NCI-H524 treated with DMSO at 0.1 percent for 48 hours (cell line): ENCODE measurements at regions not wholly inside any gene's neighbourhood (a gene's known extent, or its start where the extent isn't known, plus 50 kb on each side); places are given as distances from the start of the nearest gene placed in this dataset.
"Not testable (repeated sequence)": the region's sequence is repeated elsewhere in the genome, so short reads cannot be mapped to it uniquely, and the experiment has no call there.

ENCODE experiments used
- DNase-seq: peaks from one replicate; lab custom pipeline; 2025; lab: John Stamatoyannopoulos, UW

DNA sequence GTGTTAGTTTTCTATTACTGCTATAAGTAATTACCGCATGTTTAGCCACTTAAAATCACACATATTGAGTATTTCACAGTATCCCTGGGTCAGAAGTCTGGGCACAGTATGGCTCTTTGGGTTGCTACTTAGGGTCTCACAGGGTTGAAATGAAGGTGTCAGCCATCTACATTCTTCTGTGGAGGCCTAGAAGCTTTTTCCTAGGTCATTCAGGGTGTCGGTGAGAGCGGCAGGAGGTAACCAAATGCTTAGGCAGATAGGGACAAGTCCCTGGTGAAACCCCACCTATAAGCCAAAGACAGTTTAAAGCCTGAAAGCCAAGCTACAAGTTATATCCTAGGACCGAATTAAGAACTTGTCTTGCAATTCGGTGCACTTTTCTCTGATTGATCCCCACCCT, 856.7 kb downstream of the PCDH17 start:
- DNase-seq, result no peak

DNA sequence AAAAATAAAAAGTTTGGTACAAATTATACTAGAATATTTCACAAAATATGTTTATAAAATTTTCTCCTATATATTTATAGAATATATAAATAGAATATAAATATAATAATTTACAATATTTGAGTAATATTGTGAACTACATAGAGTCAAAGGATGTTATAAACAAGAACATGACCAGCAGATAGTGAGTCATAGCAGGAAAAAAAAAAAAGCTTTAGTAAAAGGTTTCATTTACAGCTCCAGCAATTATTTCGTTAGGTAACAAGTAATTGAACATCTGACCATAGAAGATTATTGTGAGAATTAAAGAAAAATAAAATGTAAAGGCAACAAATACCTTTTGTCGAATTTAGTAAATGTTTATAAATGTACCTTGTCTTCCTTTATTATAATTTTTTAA, 864.1 kb downstream of the PCDH17 start:
- no peak for DNase-seq

DNA sequence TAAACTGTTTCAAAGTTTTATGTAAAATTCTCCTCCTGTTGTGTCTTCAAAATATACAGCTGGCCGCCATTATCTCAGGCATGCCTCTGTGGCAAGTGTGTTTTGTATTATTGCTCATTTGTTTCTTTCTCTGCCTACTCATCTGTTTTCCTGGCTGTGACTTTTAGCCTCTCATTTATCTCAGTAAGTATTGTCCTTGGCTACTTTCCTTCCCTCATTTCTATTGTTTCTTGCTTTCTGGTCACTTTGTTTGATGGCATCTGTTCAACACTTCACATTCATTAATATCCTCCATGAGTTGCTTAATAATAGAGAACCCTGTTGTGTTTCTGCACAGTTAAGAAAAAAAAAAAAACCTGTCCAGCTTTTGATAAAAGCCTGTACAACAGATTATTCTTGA, 869.4 kb downstream of the PCDH17 start:
- DNase-seq, result no peak

DNA sequence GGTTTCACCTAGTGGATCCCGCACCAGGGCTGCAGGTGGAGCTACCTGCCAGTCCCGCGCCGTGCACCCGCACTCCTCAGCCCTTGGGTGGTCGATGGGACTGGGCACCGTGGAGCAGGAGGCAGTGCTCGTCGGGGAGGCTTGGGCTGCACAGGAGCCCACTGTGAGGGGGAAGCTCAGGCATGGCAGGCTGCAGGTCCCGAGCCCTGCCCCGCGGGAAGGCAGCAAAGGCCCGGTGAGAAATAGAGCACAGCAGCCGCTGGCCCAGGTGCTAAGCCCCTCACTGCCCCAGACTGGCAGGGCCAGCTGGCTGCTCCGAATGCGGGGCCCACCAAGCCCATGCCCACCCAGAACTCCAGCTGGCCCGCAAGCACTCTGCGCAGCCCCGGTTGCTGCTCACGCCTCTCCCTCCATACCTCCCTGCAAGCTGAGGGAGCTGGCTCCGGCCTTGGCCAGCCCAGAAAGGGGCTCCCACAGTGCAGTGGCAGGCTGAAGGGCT, 872.7 kb downstream of the PCDH17 start:
- DNase-seq, result not testable (repeated sequence)

DNA sequence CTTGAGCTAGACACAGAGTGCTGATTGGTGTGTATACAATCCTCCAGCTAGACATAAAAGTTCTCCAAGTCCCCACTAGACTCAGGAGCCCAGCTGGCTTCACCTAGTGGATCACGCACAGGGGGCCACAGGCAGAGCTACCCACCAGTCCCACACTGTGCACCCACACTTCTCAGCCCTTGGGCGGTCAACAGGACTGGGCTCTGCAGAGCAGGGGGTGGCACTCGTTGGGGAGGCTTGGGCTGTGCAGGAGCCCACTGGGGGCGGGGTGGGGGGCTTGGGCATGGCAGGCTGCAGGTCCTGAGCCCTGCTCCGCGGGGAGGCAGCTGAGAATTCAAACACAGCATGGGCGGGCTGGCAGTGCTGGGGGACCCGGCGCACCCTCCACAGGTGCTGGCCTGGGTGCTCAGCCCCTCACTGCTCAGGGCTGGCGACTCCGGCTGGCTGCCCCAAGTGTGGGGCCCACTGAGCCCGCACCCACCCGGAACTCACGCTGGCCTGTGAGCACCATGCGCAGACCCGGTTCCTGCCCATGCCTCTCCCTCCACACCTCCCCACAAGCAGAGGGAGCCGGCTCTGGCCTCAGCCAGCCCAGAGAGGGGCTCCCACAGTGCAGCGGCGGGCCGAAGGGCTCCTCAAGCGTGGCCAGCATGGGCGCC, 873.8 kb downstream of the PCDH17 start:
- DNase-seq, result not testable (repeated sequence)

DNA sequence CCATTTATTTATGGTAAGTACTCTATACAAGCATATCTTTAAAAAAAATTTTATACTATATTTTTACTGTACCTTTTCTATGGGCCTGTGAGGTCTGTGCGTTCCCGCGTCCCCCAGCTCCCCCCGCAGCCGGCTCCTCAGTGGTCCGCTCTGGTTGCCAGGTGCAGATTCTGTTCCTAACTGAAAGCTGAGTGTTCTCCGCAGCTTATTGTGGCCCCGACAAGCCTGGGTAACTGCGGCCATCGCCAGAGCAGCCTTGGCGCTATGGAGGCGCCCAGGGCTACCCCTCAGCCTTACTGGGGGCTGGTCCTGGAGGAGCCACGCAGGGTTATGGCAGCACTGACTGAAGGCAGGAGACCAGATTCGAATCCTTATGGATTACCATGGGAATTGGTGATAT, 896.8 kb downstream of the PCDH17 start:
- DNase-seq, result no peak

DNA sequence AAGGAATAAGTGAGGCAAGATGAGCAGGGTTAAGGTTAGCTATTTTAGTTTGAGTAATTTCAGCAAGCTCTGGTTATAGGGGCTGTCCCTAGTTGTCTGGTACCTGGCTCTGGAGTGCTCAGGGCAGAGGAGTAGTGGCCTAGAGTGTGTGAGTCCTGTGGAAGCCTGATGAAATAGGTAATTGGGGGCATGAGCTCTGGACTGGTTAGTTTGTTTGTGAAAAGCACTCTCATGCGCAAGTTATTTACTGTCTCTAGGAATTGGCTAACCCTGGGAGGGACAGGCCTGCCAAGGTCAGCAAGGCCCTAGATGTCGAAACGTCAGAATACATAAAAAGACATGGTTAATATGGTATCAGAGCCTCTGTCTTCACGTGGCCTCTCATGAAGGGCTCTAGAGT, 900.1 kb downstream of the PCDH17 start:
- no peak for DNase-seq

DNA sequence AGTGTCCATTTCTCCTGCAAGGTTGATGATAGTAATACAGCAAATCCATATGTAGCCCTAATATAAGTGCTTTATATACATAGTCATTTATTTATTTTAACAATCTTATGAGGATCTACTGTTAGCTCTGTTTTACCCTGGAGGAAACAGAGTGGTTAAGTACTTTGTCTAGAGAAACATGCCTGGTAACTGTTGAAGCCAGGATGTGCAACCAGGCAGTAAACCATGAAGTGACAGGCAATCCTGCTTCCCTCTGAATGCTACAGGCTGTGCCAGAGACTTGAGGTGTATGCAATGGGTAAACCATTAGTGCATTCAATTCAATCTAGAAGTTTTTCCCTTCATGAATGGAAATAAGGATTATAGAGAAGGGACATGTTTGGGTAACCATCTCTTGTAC, 911.0 kb downstream of the PCDH17 start:
- no peak for DNase-seq

DNA sequence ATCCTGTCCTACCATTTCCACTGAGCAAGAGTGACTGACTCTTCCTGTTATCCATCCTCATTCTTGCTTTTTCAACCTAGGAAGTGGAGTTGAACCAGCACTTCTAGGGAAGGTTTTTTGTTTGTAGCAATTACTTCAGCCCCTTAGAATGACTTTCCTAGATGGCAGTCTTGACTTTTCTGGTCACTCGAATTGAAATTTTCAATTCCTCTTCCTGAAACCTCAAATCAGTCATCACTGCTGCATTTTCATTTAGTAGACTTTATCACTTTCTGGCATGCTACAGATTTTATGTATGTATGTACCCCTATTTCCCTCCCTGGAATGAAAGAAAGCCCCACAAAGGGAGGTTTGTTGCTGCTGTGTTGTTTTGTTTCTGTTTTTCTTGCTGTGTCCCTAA, 915.9 kb downstream of the PCDH17 start:
- no peak for DNase-seq

DNA sequence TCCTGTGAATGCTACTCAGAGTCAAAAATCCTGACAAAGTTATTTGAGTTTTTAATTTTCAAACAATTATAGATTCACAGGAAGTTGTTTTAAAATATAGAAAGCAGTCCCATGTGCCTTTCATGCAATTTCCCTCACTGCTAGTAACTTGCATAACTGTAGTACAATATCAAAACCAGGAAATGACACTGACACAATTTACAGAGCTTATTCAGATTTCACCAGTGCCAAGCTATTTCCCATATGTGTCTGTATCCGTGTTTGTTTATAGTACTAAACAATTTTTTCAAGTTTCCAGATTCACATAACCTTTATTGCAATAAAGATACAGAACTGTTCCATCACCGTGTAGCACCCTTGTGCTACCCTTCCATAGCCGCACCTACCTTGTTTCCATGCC, 934.6 kb downstream of the PCDH17 start:
- no peak for DNase-seq

DNA sequence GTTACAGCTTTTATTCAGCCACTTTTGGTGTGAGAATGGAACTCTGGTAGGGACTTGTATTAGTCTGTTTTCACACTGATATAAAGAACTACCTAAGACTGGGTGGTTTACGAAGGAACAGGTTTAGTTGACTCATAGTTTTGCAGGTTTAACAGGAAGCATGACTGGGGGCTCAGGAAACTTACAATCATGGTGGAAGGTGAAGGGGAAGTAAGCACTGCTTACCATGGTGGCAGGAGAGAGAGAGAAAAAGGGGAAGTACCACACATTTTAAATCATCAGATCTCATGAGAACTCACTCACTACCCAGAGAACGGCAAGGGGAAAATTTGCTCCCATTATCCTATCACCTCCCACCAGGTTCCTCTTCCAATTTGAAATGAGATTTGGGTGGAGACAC, 942.2 kb downstream of the PCDH17 start:
- DNase-seq, result no peak

DNA sequence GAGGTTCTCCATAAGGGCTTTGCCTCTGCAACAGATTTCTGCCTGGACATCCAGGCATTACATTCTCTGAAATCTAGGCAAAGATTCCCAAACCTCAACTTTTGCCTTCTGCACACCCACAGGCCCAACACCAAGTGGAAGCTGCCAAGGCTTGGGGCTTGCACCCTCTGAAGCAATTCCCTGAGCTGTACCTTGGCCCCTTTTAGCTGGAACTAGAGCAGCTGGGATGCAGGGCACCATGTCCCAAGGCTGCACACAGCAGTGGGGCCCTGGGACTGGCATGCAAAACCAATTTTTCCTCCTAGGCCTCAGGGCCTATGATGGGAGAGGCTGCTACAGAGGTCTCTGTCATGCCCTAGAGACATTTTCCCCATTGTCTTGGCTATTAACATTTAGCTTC, 943.2 kb downstream of the PCDH17 start:
- no peak for DNase-seq

DNA sequence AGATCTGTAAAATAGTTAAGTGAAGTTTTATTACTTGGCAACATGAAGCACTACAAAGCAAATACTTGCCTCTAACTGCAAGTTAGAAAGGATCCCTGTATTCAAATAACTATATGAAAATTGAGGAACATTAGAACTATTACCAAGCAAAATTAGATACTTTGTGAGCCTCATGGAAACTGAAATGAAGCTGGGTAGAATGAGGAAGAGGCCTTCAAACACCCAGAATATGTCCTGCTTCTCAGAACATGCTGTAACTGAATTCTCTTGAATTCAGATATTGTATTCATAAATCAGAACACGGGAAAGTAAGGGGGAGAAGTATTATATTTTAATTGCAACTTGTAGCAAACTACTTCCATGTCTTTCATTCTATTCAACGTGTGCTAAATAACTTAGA, 947.9 kb downstream of the PCDH17 start:
- DNase-seq, result no peak

DNA sequence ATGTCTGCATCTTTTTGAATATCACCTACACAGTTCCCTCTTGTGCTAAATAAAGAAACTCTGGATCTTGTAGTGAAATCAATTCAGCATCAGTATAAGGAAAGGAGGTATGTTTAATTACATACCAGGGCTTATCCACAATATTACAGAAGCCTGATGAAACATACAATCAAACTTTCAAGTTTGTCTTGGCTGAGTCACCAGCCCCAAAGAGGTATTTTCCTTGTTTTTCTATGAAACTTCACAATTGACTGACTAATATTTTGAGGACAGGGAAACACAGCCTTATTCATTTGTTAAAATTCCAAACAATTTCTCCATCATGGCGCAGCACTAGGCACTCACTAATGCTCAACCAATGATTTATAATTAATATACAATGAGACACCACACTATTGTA, 952.4 kb downstream of the PCDH17 start:
- DNase-seq, result no peak

DNA sequence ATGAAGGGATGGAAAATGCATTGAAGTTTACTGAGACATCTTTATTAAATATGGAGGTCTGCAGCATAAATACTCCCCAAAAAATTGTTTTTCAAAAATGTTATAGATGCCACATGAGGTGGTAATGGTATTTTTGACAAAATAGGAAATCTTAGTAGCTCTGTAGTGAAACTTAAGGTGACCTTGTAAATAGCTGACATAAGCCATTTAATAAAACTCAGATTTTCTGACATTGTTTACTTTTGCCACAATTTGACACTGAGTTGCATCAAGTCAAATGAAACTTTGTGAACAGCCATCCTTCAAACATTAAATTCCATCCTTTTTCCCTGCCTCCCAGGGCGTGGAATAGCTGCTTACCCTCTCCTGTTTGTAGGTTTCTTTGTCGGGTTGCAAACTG, 953.1 kb downstream of the PCDH17 start:
- no peak for DNase-seq

DNA sequence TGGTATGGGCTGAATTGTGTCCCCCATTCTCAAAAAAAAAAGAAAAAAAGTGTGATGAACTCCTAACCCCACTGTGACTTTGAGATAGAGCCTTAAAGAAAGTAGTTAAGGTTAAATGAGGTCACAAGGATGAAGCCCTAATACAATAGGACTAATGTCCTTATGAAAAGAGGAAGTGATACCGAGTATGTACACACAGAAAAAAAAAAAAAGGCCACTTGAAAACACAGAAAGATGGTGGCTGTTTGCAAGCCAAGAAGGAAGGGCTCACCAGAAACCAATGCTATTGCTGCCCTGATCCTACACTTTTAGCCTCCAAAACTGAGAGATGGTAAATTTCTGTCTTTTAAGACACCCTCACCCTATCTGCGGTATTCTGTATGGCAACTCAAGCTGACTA, 955.6 kb downstream of the PCDH17 start:
- DNase-seq, result no peak

DNA sequence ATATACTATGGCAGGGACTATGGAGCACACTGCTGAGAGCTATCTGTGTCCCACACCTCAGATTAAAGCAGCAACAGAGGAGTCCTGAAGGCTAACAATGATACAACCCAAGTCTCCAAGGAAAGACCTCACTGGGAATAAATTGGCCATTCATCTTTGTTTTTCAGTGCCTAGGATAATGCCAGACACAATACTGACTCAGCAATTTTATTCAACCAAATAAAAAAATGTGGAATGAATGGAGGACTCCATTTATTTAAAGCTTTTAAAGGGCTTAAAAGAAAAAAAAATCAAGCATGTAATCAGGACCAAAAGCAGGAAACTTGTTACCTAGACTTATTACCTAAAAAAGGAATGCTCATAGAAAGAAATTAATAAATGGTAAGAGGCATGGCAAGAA, 960.5 kb downstream of the PCDH17 start:
- DNase-seq, result no peak

DNA sequence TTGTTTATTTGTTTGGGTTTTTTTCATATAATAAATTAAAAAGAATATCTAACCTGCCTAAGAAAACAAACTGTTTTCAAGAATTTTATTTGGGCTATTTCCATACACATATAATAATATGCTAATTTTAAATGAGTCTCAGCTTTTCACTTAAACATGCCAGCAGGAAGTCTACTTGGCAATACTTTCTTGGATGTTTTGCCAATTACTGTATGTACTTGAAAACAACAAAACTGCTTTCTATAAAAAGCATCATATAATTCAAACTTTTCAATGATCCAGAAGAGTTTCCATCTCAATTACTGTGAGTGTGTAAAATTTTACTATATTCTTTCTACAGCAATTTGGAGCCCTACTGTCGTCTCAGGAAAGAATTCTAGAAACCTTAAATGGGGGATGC, 961.2 kb downstream of the PCDH17 start:
- DNase-seq, result no peak

DNA sequence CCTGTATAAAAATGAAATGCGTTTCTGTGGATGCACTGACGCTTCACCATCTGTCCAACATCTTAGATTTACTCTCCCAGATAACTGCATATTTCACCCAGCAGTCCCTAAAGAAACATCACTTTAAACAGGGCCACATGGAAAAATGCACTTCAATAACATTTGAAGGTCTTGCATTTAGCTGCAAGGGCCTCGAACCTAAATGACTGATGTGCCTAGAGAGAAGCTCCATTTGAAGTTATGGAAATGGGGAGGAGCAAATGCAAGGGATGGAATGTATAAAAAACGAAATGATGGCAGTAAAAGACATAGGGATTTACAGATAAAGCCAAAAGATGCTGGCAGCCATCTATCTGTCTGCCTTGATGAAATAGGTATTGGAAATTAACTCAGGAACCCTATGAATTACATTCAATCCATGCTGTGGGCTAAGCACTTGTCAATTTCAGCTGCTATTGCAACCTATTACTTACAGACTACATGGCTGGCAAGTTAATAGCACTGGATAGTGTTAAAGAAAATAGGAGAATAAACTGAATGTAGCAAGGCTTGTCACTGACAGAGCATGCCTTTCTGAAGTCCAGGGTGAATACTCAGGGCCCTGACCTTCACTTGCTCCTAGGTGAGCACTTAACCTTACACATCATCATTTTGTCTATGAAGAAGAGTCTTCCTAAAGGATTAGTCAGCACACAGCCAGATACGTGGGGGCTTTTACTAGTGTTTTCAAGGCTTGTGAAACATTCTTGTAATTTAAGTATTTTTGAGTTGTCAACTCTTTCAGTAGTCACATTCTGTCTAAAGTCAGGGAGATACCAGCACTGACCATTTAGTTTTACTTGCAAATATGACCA, 963.4 kb downstream of the PCDH17 start:
- no peak for DNase-seq

DNA sequence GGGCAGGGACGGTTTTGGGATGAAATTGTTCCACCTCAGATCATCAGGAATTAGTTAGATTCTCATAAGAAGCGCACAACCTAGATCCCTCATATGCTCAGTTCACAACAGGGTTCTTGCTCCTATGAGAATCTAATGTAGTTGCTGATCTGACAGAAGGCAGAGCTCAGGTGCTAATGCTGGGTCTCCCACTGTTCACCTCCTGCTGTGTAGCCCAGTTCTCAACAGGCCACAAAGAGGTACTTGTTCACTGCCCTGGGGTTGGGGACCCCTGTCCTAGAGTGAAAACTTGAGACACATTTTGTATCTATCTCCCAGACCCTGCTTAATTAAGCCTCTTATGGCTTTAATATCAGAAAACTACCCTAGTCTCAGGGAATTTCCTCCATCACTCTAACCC, 966.0 kb downstream of the PCDH17 start:
- DNase-seq, result no peak

DNA sequence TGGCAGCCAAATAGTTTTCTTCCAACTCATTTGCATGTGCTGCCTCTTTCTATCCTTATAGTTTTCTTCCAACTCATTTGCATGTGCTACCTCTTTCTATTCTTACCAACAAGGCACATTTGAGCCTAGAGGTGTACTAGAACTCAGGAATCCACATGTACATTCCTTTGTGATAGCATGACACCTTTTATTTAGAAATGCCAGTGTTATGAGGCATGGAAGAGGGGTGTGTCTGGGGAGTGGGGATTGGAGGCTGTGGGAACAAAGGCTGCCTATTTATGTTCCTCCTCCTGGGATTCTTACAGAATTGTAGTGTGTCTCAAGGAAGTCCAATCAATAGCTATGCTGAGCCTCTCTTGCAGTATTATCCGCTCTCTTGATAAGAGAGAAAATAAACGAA, 966.7 kb downstream of the PCDH17 start:
- DNase-seq, result no peak

DNA sequence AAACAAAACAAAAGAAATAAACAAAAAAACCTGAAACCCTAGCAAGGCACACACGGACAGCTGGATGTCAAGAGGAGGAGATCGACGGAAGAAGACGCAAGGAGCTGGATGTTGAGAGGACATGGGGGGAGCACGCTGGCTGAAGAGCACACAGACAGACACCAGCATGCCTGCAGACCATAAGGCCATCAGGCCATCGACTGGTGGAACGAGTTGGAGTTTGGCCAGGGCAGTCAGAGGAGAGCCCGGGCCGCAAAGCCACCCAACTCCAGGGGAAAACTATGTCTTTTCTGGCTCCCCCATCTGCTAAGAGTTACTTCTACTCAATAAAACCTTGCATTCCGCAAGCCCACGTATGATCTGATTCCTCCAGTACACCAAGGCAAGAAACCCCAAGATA, 979.6 kb downstream of the PCDH17 start:
- DNase-seq, result no peak

DNA sequence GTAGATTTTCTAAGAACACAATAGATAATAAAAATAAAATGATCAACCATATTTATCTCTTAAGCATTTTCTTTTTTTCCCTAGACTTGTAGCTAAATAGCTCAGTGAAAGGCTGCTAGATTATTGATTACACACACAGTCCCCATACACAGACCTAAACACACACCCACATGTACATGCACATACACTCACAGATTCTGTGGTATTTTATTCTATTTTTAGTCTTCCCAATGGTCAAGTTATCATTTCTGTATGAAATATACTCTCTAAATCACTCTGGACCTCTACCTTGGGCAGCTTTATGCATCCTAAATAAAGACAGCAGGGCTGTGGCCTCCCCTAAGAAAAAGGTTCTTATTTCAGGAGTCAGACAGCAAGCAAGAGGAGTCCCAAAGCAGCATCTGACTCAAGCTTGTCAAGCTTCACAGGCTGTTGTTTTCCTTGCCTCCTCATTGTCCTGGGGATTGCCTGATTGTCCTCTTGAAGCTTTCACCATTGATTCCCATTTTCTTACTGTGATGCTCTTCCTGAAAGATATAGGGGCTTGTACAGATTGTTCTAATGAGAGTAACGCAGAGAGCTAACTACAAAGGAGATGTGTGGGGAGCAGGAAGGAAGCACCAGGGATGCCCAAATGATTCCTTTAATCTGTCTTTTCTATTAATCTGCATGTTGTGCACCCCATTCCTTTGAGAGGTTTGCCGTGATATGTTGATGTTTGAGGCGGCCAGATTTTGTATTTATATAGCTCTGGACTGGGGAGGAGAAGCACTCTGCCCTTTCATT, 986.5 kb downstream of the PCDH17 start:
- DNase-seq, result no peak
